ENCODE measurements at regions not wholly inside any gene's neighbourhood (a gene's known extent, or its start where the extent isn't known, plus 50 kb on each side); places are given as distances from the start of the nearest gene placed in this dataset.

GRCh38 chr3:117398141-117398899 lies 688.7 kb downstream of the TUSC7 start:
- no peaks in the 10 kb centered on the region for H3K27me3 ChIP-seq
- no peaks in the 10 kb centered on the region for H3K36me3 ChIP-seq
- H3K27ac ChIP-seq, result no peak overlapping the region
- TF ChIP-seq POLR2A (IDR thresholded peaks at IDR 0.05) (no peak), CTCF (IDR thresholded peaks at IDR 0.05) (no peak)
- no peaks in the 10 kb centered on the region for H3K9me3 ChIP-seq
- H3K4me3 ChIP-seq, result no peak overlapping the region
- DNase-seq, result no peak
- no peaks in the 10 kb centered on the region for H3K4me1 ChIP-seq
- intact Hi-C loops (cut with DNase I), result no loop called here
- WGBS, 2 donors, result 69 to 72% methylated on average over 11 to 12 of the region's 12 CpGs

- no peak for TF ChIP-seq CTCF (IDR thresholded peaks at IDR 0.05)
- 29 to 41% methylated on average over 5 of the region's 5 CpGs for WGBS, 2 donors
- Histone ChIP-seq H3K4me3 (peak overlapping the region in 1 of 4 donors; percentile 15), H3K9me3 (no peaks in the 10 kb centered on the region), H3K27me3 (no peaks in the 10 kb centered on the region), H3K4me1 (no peaks in the 10 kb centered on the region), H3K36me3 (no peaks in the 10 kb centered on the region), H3K27ac (no peak overlapping the region)
- no peak for DNase-seq
- intact Hi-C loops (cut with DNase I), result no loop called here
Measured at GRCh38 chr3:117399311-117400078, 689.9 kb downstream of the TUSC7 start.

GRCh38 chr3:117400303-117400702 lies 690.7 kb downstream of the TUSC7 start:
- TF ChIP-seq POLR2A (IDR thresholded peaks at IDR 0.05) (no peak), CTCF (IDR thresholded peaks at IDR 0.05) (no peak)
- H3K27me3 ChIP-seq, result no peaks in the 10 kb centered on the region
- H3K27ac ChIP-seq, result no peak overlapping the region
- H3K4me3 ChIP-seq, result no peak overlapping the region
- 80 to 82% methylated on average over 7 of the region's 7 CpGs for WGBS, 2 donors
- H3K36me3 ChIP-seq, result no peaks in the 10 kb centered on the region
- no peak for DNase-seq
- H3K4me1 ChIP-seq, result no peaks in the 10 kb centered on the region
- no peaks in the 10 kb centered on the region for H3K9me3 ChIP-seq
- intact Hi-C loops (cut with DNase I), result no loop called here

- intact Hi-C loops (cut with DNase I), result no loop called here
- Histone ChIP-seq H3K4me1 (no peaks in the 10 kb centered on the region), H3K27me3 (no peaks in the 10 kb centered on the region), H3K4me3 (no peak overlapping the region), H3K27ac (no peak overlapping the region), H3K36me3 (no peaks in the 10 kb centered on the region), H3K9me3 (no peaks in the 10 kb centered on the region)
- no peak for DNase-seq
- TF ChIP-seq CTCF (IDR thresholded peaks at IDR 0.05) (no peak), POLR2A (IDR thresholded peaks at IDR 0.05) (no peak)
Measured at GRCh38 chr3:117404141-117404540, 694.6 kb downstream of the TUSC7 start.

GRCh38 chr3:117404730-117405129 lies 695.2 kb downstream of the TUSC7 start:
- Histone ChIP-seq H3K36me3 (no peaks in the 10 kb centered on the region), H3K9me3 (no peaks in the 10 kb centered on the region), H3K4me3 (no peak overlapping the region), H3K27me3 (no peaks in the 10 kb centered on the region), H3K27ac (no peak overlapping the region), H3K4me1 (no peaks in the 10 kb centered on the region)
- DNase-seq, result no peak
- TF ChIP-seq CTCF (IDR thresholded peaks at IDR 0.05), result no peak
- no peak for TF ChIP-seq POLR2A (IDR thresholded peaks at IDR 0.05)
- intact Hi-C loops (cut with DNase I), result no loop called here
- WGBS, 2 donors, result 33 to 57% methylated on average over 2 of the region's 2 CpGs
